ENCODE measurements at regions not wholly inside any gene's neighbourhood (a gene's known extent, or its start where the extent isn't known, plus 50 kb on each side); places are given as distances from the start of the nearest gene placed in this dataset.
A peak's percentile ranks its signal among the peaks of the same experiment; 100 is the strongest.

- Mint-ChIP-seq H3K4me1 (ENCODE audit: low read depth in 2 of 2) (peaks cover 4 to 8% of the 10 kb centered on the region in 2 donors), H3K9me3 (no peaks in the 10 kb centered on the region), H3K27ac (no peak overlapping the region), H3K4me3 (no peak overlapping the region), H3K27me3 (no peaks in the 10 kb centered on the region), H3K36me3 (ENCODE audit: insufficient read depth) (peaks cover 2% of the 10 kb centered on the region)
- ATAC-seq (replicated peaks) = no peak
- no peak for DNase-seq
These were observed 462.1 kb upstream of the ID2 start for GRCh38 chr2:8219631-8220355.

DNA sequence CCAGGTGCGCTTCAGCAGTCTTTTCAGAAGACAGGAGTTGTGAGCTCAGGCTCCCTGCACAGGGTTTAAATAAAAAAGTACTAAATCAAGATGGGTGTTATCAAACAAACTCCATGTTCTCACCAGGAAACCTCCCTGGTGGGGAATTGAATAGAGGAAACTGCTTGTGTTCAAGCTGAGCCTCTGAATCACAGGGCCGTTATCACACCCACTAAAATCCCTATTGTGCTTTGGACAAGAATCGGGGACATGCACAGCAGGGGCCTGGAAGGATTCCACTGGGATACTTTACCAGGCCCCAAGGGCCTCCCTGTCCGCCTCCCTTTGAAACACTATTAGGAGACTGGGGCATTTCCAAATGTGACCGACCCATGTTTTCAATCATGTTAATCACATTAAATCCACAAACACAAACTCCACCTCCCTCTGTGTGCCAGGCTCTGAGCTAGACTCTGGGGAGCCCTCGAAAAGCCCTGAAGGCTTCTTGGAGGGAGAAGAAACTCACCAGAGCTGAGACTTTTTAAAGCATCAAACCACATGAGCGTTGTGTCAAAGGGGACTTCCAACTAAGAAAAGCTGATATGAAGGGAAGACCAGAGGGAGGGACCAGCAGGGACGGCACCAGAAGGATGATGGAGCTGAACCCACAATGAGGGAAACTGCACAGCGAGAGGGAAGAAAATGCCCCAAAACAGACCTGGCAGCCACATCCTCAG is 458.7 kb upstream of the ID2 start:
- Mint-ChIP-seq H3K27ac (no peak overlapping the region), H3K9me3 (no peaks in the 10 kb centered on the region)
- no peak for ATAC-seq (replicated peaks)

GRCh38 chr2:8223695-8224346 is 458.0 kb upstream of the ID2 start:
- Mint-ChIP-seq H3K4me1 (ENCODE audit: low read depth in 2 of 2) (peaks cover 0 to 4% of the 10 kb centered on the region in 2 donors), H3K27ac (peak overlapping the region in 1 of 2 donors; percentile 23), H3K9me3 (no peaks in the 10 kb centered on the region), H3K4me3 (no peak overlapping the region), H3K36me3 (ENCODE audit: insufficient read depth) (peaks cover 2% of the 10 kb centered on the region), H3K27me3 (no peaks in the 10 kb centered on the region)
- ATAC-seq (replicated peaks) (no peak), DNase-seq (no peak)

More for the DNA sequence above, 458.7 kb upstream of the ID2 start:
- H3K4me1 Mint-ChIP-seq (ENCODE audit: low read depth in 2 of 2) = peaks cover 4 to 5% of the 10 kb centered on the region in 2 donors
- no peaks in the 10 kb centered on the region for H3K27me3 Mint-ChIP-seq
- H3K4me3 Mint-ChIP-seq = no peak overlapping the region
- H3K36me3 Mint-ChIP-seq (ENCODE audit: insufficient read depth) = peaks cover 2% of the 10 kb centered on the region
- DNase-seq = no peak

DNA sequence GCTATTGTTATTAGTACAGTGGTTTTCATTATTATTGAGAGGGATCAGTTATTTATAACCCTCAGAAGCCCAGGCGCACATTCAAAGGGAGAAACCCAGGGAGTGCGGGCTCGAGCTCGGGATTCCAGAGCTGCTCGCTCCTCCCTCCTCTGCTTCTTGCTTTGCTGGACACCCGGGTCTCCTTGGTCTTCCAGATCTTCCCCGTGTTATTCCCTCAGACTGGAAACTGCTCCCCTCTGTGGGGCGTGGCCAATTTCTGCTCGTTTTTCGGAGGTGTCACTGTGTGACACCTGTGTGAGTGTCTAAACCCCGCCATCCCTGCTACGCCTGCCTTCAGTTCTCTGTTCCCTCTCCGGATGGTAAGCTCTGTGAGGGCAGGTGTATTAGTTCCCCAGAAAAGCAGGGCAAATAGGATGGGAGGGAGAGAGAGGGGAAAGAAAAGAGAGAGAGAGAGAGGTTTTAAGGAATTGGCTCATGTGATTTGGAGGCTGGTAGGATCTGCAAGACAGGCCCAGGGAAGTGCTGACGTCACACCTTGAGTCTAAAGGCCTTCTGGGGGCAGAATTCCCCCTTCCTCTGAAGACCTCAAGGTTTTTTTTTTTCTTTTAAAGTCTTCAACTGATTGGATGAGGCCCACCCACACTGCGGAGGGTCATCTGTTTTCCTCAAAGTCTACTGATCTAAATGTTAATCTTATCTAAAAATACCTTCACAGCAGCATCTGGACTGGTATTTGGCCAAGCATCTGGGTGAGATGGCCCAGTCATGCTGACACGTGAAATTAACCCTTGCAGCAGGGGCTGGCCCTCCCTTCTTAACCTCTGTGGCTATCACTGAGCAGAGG is 457.3 kb upstream of the ID2 start:
- Mint-ChIP-seq H3K27me3 (no peaks in the 10 kb centered on the region), H3K27ac (no peak overlapping the region), H3K36me3 (ENCODE audit: insufficient read depth) (peaks cover 2% of the 10 kb centered on the region), H3K4me1 (ENCODE audit: low read depth in 2 of 2) (peaks cover 4 to 5% of the 10 kb centered on the region in 2 donors), H3K4me3 (no peak overlapping the region), H3K9me3 (no peaks in the 10 kb centered on the region)
- no peak for ATAC-seq (replicated peaks)
- DNase-seq = no peak

DNA sequence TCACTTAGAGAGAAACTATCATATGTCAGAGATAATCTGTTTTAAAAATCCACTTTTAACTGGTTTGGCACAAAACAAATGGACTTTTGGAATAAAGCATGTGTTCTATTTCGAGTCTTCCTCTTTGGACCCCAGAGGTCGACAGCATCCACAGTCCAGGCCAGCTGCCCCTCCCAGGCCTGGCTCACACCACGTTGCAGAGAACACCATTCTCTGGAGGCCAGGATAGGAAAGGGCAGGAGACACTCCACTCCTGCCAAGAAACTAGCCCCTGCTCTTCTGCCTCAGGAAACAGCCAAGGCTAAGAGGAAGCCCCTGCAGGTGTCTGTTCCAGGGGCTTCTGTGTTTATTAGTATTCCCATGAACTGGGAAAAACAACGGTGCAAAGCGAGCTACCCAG is 456.6 kb upstream of the ID2 start:
- Mint-ChIP-seq H3K4me1 (ENCODE audit: low read depth in 2 of 2) (peaks cover 9 to 10% of the 10 kb centered on the region in 2 donors), H3K4me3 (no peak overlapping the region), H3K9me3 (no peaks in the 10 kb centered on the region), H3K27ac (no peak overlapping the region), H3K27me3 (no peaks in the 10 kb centered on the region), H3K36me3 (ENCODE audit: insufficient read depth) (peaks cover 2% of the 10 kb centered on the region)
- ATAC-seq (replicated peaks) (no peak), DNase-seq (no peak)

DNA sequence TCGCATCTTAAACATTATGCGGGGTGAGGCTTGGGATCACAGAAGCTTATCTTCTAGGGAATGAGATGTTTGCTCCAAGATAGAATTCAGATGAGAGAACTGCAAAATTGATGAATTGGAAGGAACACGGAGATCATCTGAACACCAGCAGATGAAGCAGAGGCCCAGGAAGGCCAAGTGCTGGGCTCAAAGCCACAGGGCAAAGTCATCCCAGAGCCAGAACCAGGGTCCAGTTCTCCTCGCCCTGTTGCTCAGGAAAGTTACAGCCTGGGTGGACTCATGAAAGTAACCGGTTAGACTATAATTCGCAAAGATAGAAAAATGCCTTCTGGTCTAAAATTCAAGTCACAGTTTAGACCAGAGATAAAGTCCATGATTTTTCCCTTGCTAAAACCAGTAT is 456.1 kb upstream of the ID2 start:
- Mint-ChIP-seq H3K9me3 (no peaks in the 10 kb centered on the region), H3K36me3 (ENCODE audit: insufficient read depth) (peaks cover 2% of the 10 kb centered on the region), H3K27me3 (no peaks in the 10 kb centered on the region), H3K4me3 (no peak overlapping the region), H3K4me1 (ENCODE audit: low read depth in 2 of 2) (peaks cover 10 to 11% of the 10 kb centered on the region in 2 donors), H3K27ac (no peak overlapping the region)
- ATAC-seq (replicated peaks) (no peak), DNase-seq (no peak)

DNA sequence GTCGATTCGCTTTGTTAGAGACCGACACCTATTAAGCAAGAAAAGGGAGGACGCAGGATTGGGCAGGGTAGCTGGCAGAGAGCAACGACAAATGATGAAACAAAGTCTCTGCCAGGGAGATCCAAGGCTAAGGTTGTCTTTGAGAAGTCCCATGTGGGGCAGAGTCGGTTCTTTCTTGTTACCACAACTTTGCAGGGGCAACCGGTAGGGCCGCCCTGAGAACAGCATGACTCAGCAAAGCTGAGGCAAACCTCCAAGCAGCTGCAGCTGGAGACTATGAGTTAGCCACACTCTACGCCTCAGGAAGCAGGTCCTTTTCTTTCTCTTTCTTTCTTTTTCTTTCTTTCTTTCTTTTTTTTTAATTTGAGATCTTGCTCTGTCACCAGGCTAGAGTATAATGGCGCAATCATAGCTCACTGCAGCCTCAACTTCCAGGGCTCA is 452.3 kb upstream of the ID2 start:
- Mint-ChIP-seq H3K9me3 (no peaks in the 10 kb centered on the region), H3K4me1 (ENCODE audit: low read depth in 2 of 2) (peaks cover 10 to 11% of the 10 kb centered on the region in 2 donors), H3K27ac (peak overlapping the region; percentile 6 to 64), H3K27me3 (no peaks in the 10 kb centered on the region), H3K4me3 (peak overlapping the region; percentile 7 to 32), H3K36me3 (ENCODE audit: insufficient read depth) (no peaks in the 10 kb centered on the region)
- DNase-seq = peak; percentile 21 to 26 (median 24)
- peak; percentile 98 for ATAC-seq (replicated peaks)

GRCh38 chr2:8230466-8230865 is 451.4 kb upstream of the ID2 start:
- Mint-ChIP-seq H3K4me1 (ENCODE audit: low read depth in 2 of 2) (peaks cover 10 to 11% of the 10 kb centered on the region in 2 donors), H3K27ac (no peak overlapping the region), H3K9me3 (no peaks in the 10 kb centered on the region), H3K27me3 (no peaks in the 10 kb centered on the region), H3K36me3 (ENCODE audit: insufficient read depth) (no peaks in the 10 kb centered on the region), H3K4me3 (no peak overlapping the region)
- ATAC-seq (replicated peaks) (no peak), DNase-seq (no peak)

- Mint-ChIP-seq H3K27me3 (no peaks in the 10 kb centered on the region), H3K4me1 (ENCODE audit: low read depth in 2 of 2) (peaks cover 10 to 11% of the 10 kb centered on the region in 2 donors), H3K27ac (no peak overlapping the region), H3K9me3 (no peaks in the 10 kb centered on the region), H3K4me3 (no peak overlapping the region), H3K36me3 (ENCODE audit: insufficient read depth) (no peaks in the 10 kb centered on the region)
- no peak for DNase-seq
- ATAC-seq (replicated peaks) = no peak
These were observed 450.0 kb upstream of the ID2 start for GRCh38 chr2:8231902-8232301.

GRCh38 chr2:8232871-8233270 is 449.0 kb upstream of the ID2 start:
- no peak for ATAC-seq (replicated peaks)
- no peak overlapping the region for H3K4me3 Mint-ChIP-seq
- peaks cover 10 to 11% of the 10 kb centered on the region in 2 donors for H3K4me1 Mint-ChIP-seq (ENCODE audit: low read depth in 2 of 2)
- H3K27me3 Mint-ChIP-seq = no peaks in the 10 kb centered on the region
- no peak overlapping the region for H3K27ac Mint-ChIP-seq
- no peaks in the 10 kb centered on the region for H3K36me3 Mint-ChIP-seq (ENCODE audit: insufficient read depth)
- no peaks in the 10 kb centered on the region for H3K9me3 Mint-ChIP-seq
- no peak for DNase-seq

- Mint-ChIP-seq H3K27ac (no peak overlapping the region), H3K27me3 (no peaks in the 10 kb centered on the region), H3K36me3 (ENCODE audit: insufficient read depth) (no peaks in the 10 kb centered on the region), H3K9me3 (no peaks in the 10 kb centered on the region), H3K4me1 (ENCODE audit: low read depth in 2 of 2) (peaks cover 9 to 12% of the 10 kb centered on the region in 2 donors), H3K4me3 (no peak overlapping the region)
- no peak for DNase-seq
- ATAC-seq (replicated peaks) = no peak
These were observed 447.6 kb upstream of the ID2 start for GRCh38 chr2:8234253-8234652.

DNA sequence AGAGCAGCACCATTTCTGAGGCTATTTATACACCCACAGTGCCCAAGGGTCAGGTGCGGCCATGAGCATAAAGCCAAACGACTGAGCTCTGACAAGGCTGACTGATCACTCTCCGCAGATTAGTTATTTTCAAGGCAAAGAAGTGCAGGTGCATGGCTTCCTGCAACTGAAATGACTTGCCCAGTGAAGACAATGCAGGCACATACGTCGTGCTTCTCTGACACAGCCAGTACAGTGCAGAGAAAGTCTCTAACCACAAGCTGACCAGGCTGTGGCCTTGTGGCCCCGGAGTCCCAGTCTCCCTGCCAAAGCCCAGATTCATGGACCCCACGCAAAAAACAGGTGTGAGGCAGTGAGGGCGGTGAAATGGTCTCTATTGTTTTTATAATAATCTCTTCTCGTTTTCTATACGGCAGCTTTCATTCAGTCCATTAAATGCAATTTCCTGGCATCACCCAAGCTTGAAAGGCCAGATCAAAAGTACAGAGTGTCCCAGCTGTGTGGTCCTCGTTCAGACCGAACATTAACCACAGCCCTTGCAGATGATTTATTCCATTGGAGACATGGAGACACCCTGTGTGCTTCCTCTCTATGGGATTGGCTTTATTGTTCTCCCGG is 447.0 kb upstream of the ID2 start:
- Mint-ChIP-seq H3K36me3 (ENCODE audit: insufficient read depth) (no peaks in the 10 kb centered on the region), H3K27ac (peak overlapping the region in 1 of 2 donors; percentile 29), H3K27me3 (no peaks in the 10 kb centered on the region), H3K9me3 (no peaks in the 10 kb centered on the region), H3K4me1 (ENCODE audit: low read depth in 2 of 2) (peaks cover 3 to 6% of the 10 kb centered on the region in 2 donors), H3K4me3 (no peak overlapping the region)
- ATAC-seq (replicated peaks) (no peak), DNase-seq (no peak)

DNA sequence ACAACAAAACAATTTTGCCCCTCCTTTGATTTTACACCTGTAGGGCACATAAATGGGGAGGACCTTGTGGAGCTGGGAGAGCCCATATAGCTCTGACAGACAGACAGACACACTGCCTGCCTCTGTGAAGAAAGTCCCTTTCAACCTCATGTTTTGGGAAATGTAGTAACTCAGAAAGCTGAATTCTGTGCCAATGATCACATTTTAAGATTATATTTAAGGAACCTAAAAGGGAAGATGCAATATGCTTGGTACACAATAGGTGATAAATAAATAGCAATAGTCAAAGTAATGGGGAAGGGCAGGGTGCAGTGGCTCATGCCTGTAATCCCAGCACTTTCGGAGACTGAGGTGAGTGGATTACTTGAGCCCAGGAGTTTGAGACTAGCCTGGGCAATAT is 446.4 kb upstream of the ID2 start:
- Mint-ChIP-seq H3K27me3 (no peaks in the 10 kb centered on the region), H3K4me3 (no peak overlapping the region), H3K9me3 (no peaks in the 10 kb centered on the region), H3K4me1 (ENCODE audit: low read depth in 2 of 2) (peaks cover 0 to 4% of the 10 kb centered on the region in 2 donors), H3K36me3 (ENCODE audit: insufficient read depth) (no peaks in the 10 kb centered on the region), H3K27ac (peak overlapping the region in 1 of 2 donors; percentile 29)
- DNase-seq (no peak), ATAC-seq (replicated peaks) (no peak)
